Body of pancreas (tissue), 4 donors: ENCODE measurements at regions not wholly inside any gene's neighbourhood (a gene's known extent, or its start where the extent isn't known, plus 50 kb on each side); places are given as distances from the start of the nearest gene placed in this dataset.

Experiments
- POLR2A ChIP-seq, 3 donors: fragments of 450-650 bp; IDR thresholded peaks; one replicate each; pipeline ENCODE4 v1.6.1; 2016; ENCODE audit warnings: antibody characterized with exemption in 3 of 3, mild to moderate bottlenecking in 2 of 3
- TF ChIP-seq, protein P1 (sequence below), 7 experiments: fragments of 450-650 bp in 4 of 7; fragments of 200-600 bp in 3 of 7; sonication (generic) in 3 of 7; IDR thresholded peaks; one replicate each; pipeline ENCODE4 v1.5.1; 2016 to 2019; ENCODE audit warnings: antibody characterized with exemption in 7 of 7

DNA sequence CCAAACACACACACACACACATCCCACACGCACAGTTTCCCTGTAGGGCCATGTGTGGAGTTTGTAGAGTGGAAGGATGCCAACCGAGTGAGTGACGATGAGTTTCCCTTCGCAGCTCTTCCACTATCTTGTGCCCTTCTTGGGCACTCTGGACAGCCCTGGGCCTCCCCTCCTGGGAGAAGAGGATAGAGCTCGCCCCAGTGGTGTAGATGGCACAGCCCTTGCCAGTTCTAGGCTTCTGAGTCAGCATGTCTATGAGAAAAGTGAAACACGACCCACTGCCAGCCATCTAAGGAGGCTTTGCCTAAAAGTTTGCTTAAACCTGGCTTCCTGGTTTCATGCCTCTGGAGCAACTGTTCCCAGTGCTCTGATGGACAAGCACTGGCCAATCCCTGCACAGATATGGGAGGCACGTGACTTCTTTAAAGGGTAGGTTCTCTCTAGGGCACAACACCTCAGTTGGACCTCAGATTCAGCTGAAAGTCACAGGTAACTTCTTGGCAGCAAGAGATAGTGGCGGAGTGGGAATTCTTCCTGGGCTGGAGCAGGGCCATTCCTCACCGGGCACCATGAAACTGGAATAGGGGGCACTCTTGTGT, 195.9 kb upstream of the GALNT2 start:
- TF ChIP-seq, protein P1, sequence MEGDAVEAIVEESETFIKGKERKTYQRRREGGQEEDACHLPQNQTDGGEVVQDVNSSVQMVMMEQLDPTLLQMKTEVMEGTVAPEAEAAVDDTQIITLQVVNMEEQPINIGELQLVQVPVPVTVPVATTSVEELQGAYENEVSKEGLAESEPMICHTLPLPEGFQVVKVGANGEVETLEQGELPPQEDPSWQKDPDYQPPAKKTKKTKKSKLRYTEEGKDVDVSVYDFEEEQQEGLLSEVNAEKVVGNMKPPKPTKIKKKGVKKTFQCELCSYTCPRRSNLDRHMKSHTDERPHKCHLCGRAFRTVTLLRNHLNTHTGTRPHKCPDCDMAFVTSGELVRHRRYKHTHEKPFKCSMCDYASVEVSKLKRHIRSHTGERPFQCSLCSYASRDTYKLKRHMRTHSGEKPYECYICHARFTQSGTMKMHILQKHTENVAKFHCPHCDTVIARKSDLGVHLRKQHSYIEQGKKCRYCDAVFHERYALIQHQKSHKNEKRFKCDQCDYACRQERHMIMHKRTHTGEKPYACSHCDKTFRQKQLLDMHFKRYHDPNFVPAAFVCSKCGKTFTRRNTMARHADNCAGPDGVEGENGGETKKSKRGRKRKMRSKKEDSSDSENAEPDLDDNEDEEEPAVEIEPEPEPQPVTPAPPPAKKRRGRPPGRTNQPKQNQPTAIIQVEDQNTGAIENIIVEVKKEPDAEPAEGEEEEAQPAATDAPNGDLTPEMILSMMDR (IDR thresholded peaks at IDR 0.05), result no peak
- TF ChIP-seq POLR2A (IDR thresholded peaks at IDR 0.05), result no peak
